SU-DHL-6 (cell line): ENCODE measurements at regions not wholly inside any gene's neighbourhood (a gene's known extent, or its start where the extent isn't known, plus 50 kb on each side); places are given as distances from the start of the nearest gene placed in this dataset.

ENCODE experiments used
- H2AFZ ChIP-seq: fragments of 200-600 bp; sonication (generic); 2 replicates; pipeline ENCODE4 v1.6.1; 2014; ENCODE audit warnings: low read depth, mild to moderate bottlenecking, moderate library complexity, mixed read lengths, antibody characterized with exemption, low read length; ENCODE audit not compliant: severe bottlenecking
- H3F3A ChIP-seq: fragments of 200-600 bp; shearing (Covaris generic); 2 replicates; pipeline ENCODE4 v1.6.0; 2016; ENCODE audit warnings: antibody characterized with exemption, mild to moderate bottlenecking; ENCODE audit not compliant: insufficient read depth
- H3K27ac ChIP-seq: fragments of 200-600 bp; sonication (generic); 2 replicates; pipeline ENCODE4 v1.5.1; 2016; ENCODE audit warnings: low read depth, mild to moderate bottlenecking, low read length, moderate library complexity, mixed read lengths
- H3K27me3 ChIP-seq: fragments of 200-600 bp; sonication (generic), shearing (Covaris generic); 2 replicates; pipeline ENCODE4 v1.6.0; 2014; ENCODE audit warnings: mild to moderate bottlenecking, low read length
- H3K36me3 ChIP-seq: fragments of 200-600 bp; sonication (generic); 2 replicates; pipeline ENCODE4 v1.6.1; 2014; ENCODE audit warnings: mild to moderate bottlenecking, low read length, mixed read lengths
- H3K4me2 ChIP-seq: fragments of 300-600, 200-600 bp; shearing (Covaris generic), sonication (generic); 2 replicates; pipeline ENCODE4 v1.6.0; 2014; ENCODE audit warnings: low read length, low read depth, mild to moderate bottlenecking; ENCODE audit not compliant: poor library complexity, severe bottlenecking
- H3K4me3 ChIP-seq: fragments of 200-600 bp; sonication (generic); 2 replicates; pipeline ENCODE4 v1.5.1; 2014; ENCODE audit warnings: antibody characterized with exemption, low read length, mild to moderate bottlenecking, mixed read lengths; ENCODE audit not compliant: insufficient read depth, poor library complexity, severe bottlenecking
- H3K79me2 ChIP-seq: fragments of 200-600 bp; sonication (generic); 2 replicates; pipeline ENCODE4 v1.6.1; 2014; ENCODE audit warnings: mild to moderate bottlenecking, low read length, moderate library complexity; ENCODE audit not compliant: insufficient read depth
- H3K9ac ChIP-seq: fragments of 200-600 bp; sonication (generic); 2 replicates; pipeline ENCODE4 v1.7.0; 2014; ENCODE audit warnings: mild to moderate bottlenecking, low read length
- H3K9me2 ChIP-seq: fragments of 200-600 bp; sonication (generic); replicated peaks from 2 replicates; pipeline ENCODE4 v1.6.1; 2014; ENCODE audit warnings: low read length; ENCODE audit not compliant: insufficient read depth
- H3K9me3 ChIP-seq: fragments of 200-600 bp; sonication (generic); 2 replicates; pipeline ENCODE4 v1.6.1; 2014; ENCODE audit warnings: low read length, mixed read lengths; ENCODE audit not compliant: insufficient read depth
- H4K20me1 ChIP-seq: fragments of 200-600 bp; sonication (generic); 2 replicates; pipeline ENCODE4 v1.6.1; 2014; ENCODE audit warnings: low read depth, mild to moderate bottlenecking, antibody characterized with exemption, low read length, moderate library complexity, mixed read lengths
- CTCF ChIP-seq: fragments of 200-600 bp; sonication (generic); IDR thresholded peaks from one replicate; pipeline ENCODE4 v1.5.1; 2017; ENCODE audit warnings: antibody characterized with exemption, mild to moderate bottlenecking, low read length, moderate library complexity; ENCODE audit not compliant: insufficient read depth, poor library complexity, severe bottlenecking
- EZH2phosphoT487 ChIP-seq: fragments of 200-600 bp; sonication (generic), shearing (Covaris generic); conservative IDR thresholded peaks from 2 replicates; pipeline ENCODE4 v1.6.1; 2018; ENCODE audit warnings: mild to moderate bottlenecking, antibody characterized with exemption, low read length, moderate library complexity, mixed read lengths

GRCh38 chr5:74357827-74358226 lies 282.7 kb downstream of the ENC1 start:
- Histone ChIP-seq H3K27me3 (no peaks in the 10 kb centered on the region), H3K4me3 (no peak overlapping the region), H3K9me2 (no peaks in the 10 kb centered on the region), H4K20me1 (no peaks in the 10 kb centered on the region), H2AFZ (no peak overlapping the region), H3K27ac (no peak overlapping the region), H3K79me2 (no peaks in the 10 kb centered on the region), H3K36me3 (no peaks in the 10 kb centered on the region), H3K9me3 (no peaks in the 10 kb centered on the region), H3K4me2 (no peak overlapping the region), H3F3A (no peaks in the 10 kb centered on the region), H3K9ac (no peak overlapping the region)
- TF ChIP-seq EZH2phosphoT487: no peak
- TF ChIP-seq CTCF: no peak

GRCh38 chr5:74356009-74356695 lies 284.4 kb downstream of the ENC1 start:
- Histone ChIP-seq H3F3A (no peaks in the 10 kb centered on the region), H3K79me2 (no peaks in the 10 kb centered on the region), H2AFZ (no peak overlapping the region), H3K27me3 (no peaks in the 10 kb centered on the region), H3K27ac (no peak overlapping the region), H4K20me1 (no peaks in the 10 kb centered on the region), H3K4me3 (no peak overlapping the region), H3K4me2 (no peak overlapping the region), H3K9me2 (no peaks in the 10 kb centered on the region), H3K9me3 (no peaks in the 10 kb centered on the region), H3K36me3 (no peaks in the 10 kb centered on the region), H3K9ac (no peak overlapping the region)
- TF ChIP-seq EZH2phosphoT487: no peak
- no peak for TF ChIP-seq CTCF

- no peak for TF ChIP-seq CTCF
- no peak for TF ChIP-seq EZH2phosphoT487
- H4K20me1 ChIP-seq: no peaks in the 10 kb centered on the region
- no peak overlapping the region for H3K4me3 ChIP-seq
- H3K9me3 ChIP-seq: no peaks in the 10 kb centered on the region
- H3K27me3 ChIP-seq: no peaks in the 10 kb centered on the region
- no peaks in the 10 kb centered on the region for H3K36me3 ChIP-seq
- H3K27ac ChIP-seq: no peak overlapping the region
- H2AFZ ChIP-seq: no peak overlapping the region
- H3K9me2 ChIP-seq: no peaks in the 10 kb centered on the region
- H3F3A ChIP-seq: no peaks in the 10 kb centered on the region
- no peak overlapping the region for H3K9ac ChIP-seq
- H3K4me2 ChIP-seq: no peak overlapping the region
- no peaks in the 10 kb centered on the region for H3K79me2 ChIP-seq
These were observed 285.3 kb downstream of the ENC1 start for GRCh38 chr5:74355041-74355824.
